IPS DF 4.7 (cell line): ENCODE measurements at regions not wholly inside any gene's neighbourhood (a gene's known extent, or its start where the extent isn't known, plus 50 kb on each side); places are given as distances from the start of the nearest gene placed in this dataset.

Experiments used
- DNase-seq: peaks from one replicate; pipeline ENCODE4 v3.0.0-alpha.2; 2013; ENCODE audit warnings: low spot score; ENCODE audit errors: extremely low read depth

DNA sequence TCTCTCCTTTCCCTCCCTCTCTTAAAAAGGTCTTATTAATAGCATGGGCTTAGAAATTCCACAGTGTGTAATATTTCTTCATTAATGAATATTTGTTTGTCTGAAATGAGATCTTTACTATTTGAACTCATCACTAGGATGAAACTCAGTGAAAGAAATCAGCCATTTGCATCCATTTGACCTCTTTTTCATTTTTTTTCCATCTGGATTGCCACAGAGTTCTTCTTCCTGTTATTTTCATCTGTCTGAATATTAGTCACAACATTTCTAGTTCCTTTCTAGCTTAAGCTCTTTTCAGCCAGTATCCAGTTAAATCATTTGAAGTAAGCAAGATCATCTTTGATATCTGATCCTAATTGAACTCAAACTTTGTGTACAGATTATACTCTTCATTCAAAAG lies 69.2 kb upstream of the PLS3 start:
- DNase-seq: no peak

DNA sequence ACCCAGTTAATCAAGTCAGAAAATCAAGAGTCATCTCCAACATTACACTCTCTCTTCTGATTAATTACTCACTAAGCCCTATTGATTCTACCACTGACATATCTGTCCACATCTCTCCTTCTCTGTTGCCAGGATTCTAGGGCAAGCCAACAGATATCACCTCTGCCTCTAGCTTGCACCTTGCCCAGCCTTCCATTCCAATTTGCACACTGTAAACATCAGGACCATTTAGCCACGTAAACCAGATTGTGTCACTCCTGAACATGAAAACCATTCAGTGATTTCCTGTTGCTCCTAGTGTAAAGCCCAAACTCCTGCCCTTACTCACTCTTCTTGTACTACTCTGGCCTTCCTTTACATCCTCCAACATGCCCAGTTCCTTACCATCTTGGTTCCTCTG lies 68.0 kb upstream of the PLS3 start:
- DNase-seq: no peak

DNA sequence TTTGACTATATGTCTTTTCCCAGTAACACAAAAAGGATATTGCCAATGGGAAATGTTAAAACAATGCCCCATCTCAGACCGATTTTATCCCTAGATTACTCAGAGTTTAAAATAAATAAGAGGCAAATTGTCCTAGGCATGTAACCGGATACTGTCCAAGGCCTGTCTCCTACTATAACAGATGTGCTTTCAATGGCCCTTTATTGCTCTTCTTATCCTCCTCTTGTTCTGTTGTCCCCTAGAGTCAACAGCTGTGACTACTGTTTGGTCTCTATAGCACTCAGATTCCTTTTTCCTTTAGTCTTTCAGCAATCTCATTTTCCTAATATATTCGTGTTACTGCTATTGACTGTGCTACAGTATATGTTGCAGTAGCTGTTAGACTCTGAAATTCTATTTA lies 66.8 kb upstream of the PLS3 start:
- DNase-seq: no peak

DNA sequence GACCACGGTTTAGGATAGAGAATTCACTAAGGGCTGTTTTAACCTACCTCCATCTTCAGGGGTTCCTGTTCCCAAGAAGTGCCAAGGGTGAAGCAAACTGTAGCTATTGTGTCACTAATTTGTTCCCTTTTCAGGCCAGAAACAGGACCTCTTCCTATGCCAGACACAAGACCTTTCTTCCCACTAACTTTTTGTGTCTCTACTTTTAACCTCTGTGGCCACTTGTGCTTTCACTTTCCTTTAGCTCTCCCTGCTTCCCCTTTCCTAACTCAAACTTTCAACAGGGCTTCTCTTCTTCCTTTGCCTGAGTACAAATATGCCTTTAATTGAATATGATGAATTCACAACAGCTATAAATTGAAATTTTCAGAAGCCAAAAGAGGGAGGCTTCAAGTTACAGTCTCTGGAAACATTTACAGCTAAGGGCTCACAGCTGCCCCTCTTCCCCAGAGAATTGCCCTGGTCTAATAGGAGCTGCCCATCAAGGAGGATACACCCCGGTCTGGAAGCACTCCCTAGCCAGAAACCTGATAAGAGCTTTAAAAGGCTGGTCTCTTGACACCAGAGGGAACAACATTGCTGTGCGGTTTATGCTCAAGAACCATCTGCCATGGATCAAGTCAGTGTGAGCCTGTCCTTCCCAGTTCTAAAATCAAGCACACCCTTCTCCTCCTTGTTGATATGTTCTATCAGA lies 61.7 kb upstream of the PLS3 start:
- DNase-seq: no peak

DNA sequence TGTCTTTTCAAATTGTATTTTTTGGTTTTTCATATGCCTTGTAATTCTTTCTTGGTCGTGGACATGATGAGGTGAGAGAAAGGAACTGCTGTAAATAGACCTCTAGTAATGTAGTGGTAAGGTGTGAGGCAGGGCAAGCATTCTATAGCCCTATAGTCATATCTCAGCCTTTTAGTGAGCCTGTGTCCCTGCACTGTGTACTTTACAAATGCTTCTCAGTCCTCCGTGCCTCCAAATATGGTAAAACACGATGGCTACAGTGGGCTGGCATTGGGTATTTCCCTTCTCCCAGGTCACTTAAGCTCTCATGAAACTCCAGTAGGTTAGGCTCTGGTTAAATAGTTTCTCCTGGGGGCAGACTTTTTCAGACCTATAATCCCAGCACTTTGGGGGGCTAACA lies 57.9 kb upstream of the PLS3 start:
- no peak for DNase-seq

DNA sequence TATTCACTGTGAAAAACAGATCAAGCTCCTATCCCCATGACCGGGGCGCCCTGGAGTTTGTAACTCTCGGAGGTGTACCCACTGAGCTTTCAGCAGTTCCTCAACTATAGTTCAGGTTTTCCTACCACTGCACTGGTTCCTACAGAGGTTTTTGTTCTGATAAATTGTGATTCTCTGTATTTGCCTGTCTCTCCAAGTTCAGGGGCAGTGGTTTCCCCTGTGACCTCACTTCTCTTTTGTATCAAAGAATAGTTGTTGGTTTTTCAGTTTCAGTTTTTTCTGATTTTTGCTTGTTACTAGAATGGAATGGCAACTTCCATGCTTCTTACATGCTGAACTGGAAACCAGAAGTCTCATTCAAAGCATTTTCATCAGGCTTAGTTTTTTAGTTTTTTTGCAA lies 56.8 kb upstream of the PLS3 start:
- no peak for DNase-seq
